GM12873 (cell line): ENCODE measurements at regions not wholly inside any gene's neighbourhood (a gene's known extent, or its start where the extent isn't known, plus 50 kb on each side); places are given as distances from the start of the nearest gene placed in this dataset.

ENCODE experiments used
- TF ChIP-seq, protein P1 (sequence below): IDR thresholded peaks from 2 replicates; pipeline ENCODE4 v1.5.1; 2012; ENCODE audit warnings: low read depth, mild to moderate bottlenecking, moderate library complexity, low read length, control low read depth; ENCODE audit not compliant: insufficient read depth; ENCODE audit errors: missing control alignments

DNA sequence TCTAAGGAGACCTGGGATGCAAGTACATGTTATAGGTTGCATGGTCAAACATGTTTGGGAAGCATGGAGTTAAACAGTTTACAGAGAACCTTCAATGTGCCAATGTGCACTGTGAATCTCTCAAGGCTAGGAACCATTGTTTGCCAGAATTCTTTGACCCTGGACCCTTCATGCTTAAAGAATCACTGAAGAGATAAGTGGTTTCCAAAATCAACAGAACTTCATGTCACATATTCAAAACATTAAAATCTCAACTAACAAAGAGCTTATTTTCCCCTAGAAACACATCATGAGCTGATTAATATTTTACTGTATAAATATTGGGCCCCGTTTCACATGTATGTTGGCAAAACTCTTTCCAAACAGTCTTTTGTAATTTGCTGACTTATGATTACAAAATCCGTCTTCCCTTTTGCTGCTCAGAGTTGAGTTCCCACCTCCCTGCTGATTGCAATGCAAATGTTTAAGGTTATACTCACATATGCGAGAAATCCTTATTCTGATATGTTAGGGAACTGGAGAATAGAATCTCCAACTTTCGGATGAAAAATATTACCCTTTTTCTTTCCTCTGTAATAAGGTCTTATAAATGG is 380.2 kb downstream of the DIPK2A start:
- TF ChIP-seq, protein P1, sequence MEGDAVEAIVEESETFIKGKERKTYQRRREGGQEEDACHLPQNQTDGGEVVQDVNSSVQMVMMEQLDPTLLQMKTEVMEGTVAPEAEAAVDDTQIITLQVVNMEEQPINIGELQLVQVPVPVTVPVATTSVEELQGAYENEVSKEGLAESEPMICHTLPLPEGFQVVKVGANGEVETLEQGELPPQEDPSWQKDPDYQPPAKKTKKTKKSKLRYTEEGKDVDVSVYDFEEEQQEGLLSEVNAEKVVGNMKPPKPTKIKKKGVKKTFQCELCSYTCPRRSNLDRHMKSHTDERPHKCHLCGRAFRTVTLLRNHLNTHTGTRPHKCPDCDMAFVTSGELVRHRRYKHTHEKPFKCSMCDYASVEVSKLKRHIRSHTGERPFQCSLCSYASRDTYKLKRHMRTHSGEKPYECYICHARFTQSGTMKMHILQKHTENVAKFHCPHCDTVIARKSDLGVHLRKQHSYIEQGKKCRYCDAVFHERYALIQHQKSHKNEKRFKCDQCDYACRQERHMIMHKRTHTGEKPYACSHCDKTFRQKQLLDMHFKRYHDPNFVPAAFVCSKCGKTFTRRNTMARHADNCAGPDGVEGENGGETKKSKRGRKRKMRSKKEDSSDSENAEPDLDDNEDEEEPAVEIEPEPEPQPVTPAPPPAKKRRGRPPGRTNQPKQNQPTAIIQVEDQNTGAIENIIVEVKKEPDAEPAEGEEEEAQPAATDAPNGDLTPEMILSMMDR, result no peak

DNA sequence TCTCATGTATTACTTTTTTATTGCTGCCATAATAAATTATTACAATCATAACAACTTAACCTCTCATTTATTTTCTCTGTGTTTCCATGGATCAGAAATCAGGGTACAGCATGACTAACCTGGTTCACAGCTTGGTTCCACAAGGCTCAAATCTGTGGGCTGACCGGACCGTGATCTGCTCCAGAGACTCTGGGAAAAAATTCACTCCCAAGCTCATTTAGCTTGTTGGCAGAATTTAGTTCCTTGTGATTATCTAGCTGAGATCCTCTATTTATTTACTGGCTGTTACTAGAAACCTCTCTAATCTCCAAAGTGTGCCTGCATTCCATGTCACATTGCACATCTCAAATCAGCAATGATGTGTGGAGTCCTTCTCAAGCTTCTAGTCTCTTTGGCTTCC is 386.6 kb downstream of the DIPK2A start:
- TF ChIP-seq, protein P1, result no peak

DNA sequence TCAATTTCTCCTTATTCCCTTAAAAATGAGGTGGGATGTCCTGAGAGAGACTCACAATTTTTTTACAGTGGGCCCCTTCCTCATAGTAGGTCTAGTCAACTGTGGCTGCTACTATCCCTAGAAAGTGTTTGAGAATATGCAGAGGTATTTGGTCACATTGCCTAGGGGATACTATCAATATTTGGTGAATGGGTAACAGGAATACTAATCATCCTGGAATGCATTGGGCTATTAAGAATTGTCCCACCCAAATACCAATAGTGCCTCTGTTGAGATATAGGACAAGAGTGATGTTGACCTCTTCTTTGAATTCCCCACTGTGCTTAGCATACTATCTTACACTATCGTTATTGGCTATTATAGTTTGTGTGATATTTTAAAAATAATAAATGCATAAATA is 389.4 kb downstream of the DIPK2A start:
- TF ChIP-seq, protein P1, result no peak

DNA sequence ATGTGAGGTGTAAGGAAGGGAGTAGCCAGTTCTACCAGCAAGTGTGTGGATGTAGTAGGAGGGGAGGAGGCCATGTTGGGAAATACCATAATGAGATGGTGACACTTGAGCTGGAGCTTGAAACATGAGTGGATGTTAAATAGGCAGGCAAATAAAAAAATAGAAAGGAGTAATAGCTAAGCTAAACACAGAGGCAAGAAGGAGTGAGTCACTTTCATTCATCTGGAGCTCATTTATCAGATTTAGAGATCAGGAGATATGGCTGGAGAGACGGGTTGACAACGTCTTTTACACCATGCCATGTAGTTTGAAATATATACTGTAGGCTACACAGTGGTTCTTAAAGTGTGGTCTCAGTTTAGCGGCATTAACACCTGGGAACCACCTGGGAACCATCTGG is 390.5 kb downstream of the DIPK2A start:
- TF ChIP-seq, protein P1, result no peak

DNA sequence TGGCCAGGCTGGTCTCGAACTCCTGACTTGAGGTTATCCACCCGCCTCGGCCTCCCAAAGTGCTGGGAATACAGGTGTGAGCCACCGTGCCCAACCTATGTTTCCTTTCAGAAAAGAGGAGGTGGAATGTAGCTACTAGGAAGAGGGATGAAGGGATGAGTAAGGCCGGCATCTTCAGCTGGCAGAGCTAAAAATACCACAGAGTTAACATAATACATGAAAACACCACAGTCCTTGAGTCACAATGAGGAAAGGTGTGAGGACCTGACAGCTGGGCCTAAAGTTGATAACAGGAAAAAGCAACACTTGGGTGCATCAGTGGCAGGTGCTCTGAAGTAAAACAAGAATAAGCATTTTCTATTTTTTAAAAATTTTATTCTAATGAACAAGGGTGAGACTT is 392.2 kb downstream of the DIPK2A start:
- TF ChIP-seq, protein P1, result no peak

GRCh38 chr3:144364737-144365136 is 393.1 kb downstream of the DIPK2A start:
- TF ChIP-seq, protein P1, result no peak

GRCh38 chr3:144369129-144369879 is 397.7 kb downstream of the DIPK2A start:
- TF ChIP-seq, protein P1, result no peak
